ENCODE measurements at regions not wholly inside any gene's neighbourhood (a gene's known extent, or its start where the extent isn't known, plus 50 kb on each side); places are given as distances from the start of the nearest gene placed in this dataset.

- DNase-seq, result no peak
Measured at GRCh38 chr4:8697826-8698225, 105.3 kb downstream of the CPZ start.

GRCh38 chr4:8696369-8697127 lies 104.0 kb downstream of the CPZ start:
- DNase-seq, result no peak

GRCh38 chr4:8695237-8696219 lies 103.0 kb downstream of the CPZ start:
- DNase-seq, result peak; percentile 30

- peak; percentile 10 for DNase-seq
Measured at GRCh38 chr4:8694651-8695151, 102.1 kb downstream of the CPZ start.

- no peak for DNase-seq
Measured at GRCh38 chr4:8694226-8694625, 101.7 kb downstream of the CPZ start.

- peak; percentile 18 for DNase-seq
Measured at GRCh38 chr4:8691151-8691775, 98.7 kb downstream of the CPZ start.

- DNase-seq, result peak; percentile 28
Measured at GRCh38 chr4:8690216-8691150, 97.9 kb downstream of the CPZ start.

GRCh38 chr4:8689741-8690140 lies 97.2 kb downstream of the CPZ start:
- peak; percentile 10 for DNase-seq

GRCh38 chr4:8688908-8689445 lies 96.4 kb downstream of the CPZ start:
- no peak for DNase-seq

- DNase-seq, result peak; percentile 58
Measured at GRCh38 chr4:8688041-8688907, 95.7 kb downstream of the CPZ start.

- DNase-seq, result no peak
Measured at GRCh38 chr4:8687083-8687482, 94.5 kb downstream of the CPZ start.

- DNase-seq, result no peak
Measured at GRCh38 chr4:8685831-8686230, 93.3 kb downstream of the CPZ start.

GRCh38 chr4:8683462-8683861 lies 90.9 kb downstream of the CPZ start:
- DNase-seq, result no peak

- DNase-seq, result no peak
Measured at GRCh38 chr4:8682725-8683124, 90.2 kb downstream of the CPZ start.

GRCh38 chr4:8682296-8682695 lies 89.7 kb downstream of the CPZ start:
- DNase-seq, result no peak

GRCh38 chr4:8681391-8681790 lies 88.8 kb downstream of the CPZ start:
- no peak for DNase-seq

- DNase-seq, result no peak
Measured at GRCh38 chr4:8679032-8679431, 86.5 kb downstream of the CPZ start.

- no peak for DNase-seq
Measured at GRCh38 chr4:8676676-8677075, 84.1 kb downstream of the CPZ start.

- DNase-seq, result no peak
Measured at GRCh38 chr4:8675906-8676305, 83.3 kb downstream of the CPZ start.

GRCh38 chr4:8675383-8675782 lies 82.8 kb downstream of the CPZ start:
- no peak for DNase-seq

All from activated CD8-positive, alpha-beta memory T cell treated with anti-CD3 and anti-CD28 coated beads, Interleukin-2, amount 50 U/mL, for 48 hours (primary cell).